ENCODE measurements at regions not wholly inside any gene's neighbourhood (a gene's known extent, or its start where the extent isn't known, plus 50 kb on each side); places are given as distances from the start of the nearest gene placed in this dataset.

DNA sequence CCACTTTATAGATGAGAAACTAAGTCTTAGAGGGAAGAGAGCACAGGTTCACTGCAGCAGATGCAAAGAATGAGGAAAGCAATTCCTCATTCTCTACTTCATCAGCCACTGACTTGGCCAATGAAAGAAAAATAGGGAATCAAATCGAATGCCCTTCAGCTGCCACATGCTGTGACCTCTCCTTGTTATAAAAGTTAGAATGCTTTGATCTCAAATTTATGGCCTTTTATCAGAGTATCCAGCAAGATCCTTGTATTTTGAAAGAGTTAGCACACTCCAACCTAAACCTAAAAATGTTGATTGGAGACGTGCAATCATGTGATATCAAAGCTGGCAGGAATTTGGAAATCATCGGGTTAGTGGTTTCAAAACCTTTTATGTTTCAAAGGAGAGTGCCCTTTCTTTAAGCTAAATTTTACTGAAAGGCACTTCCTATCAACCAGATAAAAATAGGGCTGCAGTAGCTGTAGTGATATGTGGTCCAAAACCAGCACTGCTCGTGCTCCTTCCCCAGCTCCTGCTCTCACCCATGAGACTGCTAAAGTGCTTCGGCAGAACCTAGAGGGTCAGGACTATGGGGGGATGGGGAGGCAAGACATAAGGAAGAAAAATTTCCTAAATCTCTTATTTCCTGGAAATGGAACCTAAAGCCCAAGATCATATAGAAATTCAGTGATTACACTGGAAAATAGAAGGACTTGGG lies 617.0 kb downstream of the PYDC2 start:
- H3K27me3 ChIP-seq (ENCODE audit: control insufficient read depth in 1 of 2, insufficient read depth in 2 of 2, low read length in 2 of 2) = no peaks in the 10 kb centered on the region

DNA sequence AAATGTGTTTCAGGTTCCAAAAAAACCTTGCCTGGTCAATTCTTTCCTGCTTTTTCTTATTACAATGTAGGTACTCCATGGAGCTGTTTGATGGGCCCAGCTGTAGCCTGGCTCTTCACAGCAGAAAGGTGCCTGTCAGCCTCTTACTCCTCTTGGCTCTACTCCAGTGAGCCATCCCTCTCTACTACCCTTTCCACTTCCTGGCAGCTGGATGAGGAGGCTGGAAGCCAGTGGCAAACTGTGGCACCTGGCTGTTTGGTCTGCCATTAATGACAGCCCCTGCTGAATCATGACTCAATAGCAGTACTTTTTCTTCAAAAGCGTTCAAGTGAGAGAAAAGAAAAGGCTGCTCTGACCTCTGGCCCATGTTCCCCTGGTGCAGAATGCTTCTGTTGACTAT lies 618.1 kb downstream of the PYDC2 start:
- Histone ChIP-seq H3K4me1 (ENCODE audit: insufficient read depth, low read length) (no peaks in the 10 kb centered on the region), H3K4me3 (ENCODE audit: low read length) (no peak overlapping the region), H3K27ac (ENCODE audit: low read depth in 1 of 2, low read length in 2 of 2) (no peak overlapping the region), H3K36me3 (ENCODE audit: insufficient read depth, low read length) (no peaks in the 10 kb centered on the region), H3K27me3 (ENCODE audit: control insufficient read depth in 1 of 2, insufficient read depth in 2 of 2, low read length in 2 of 2) (no peaks in the 10 kb centered on the region), H3K9me3 (ENCODE audit: control insufficient read depth in 1 of 2, insufficient read depth in 1 of 2, low read length in 2 of 2) (no peaks in the 10 kb centered on the region)
- no peak overlapping the region for H3K27ac Mint-ChIP-seq
- no peaks in the 10 kb centered on the region for H3K27me3 Mint-ChIP-seq
- CTCF ChIA-PET = no interaction called here
- H3K9me3 Mint-ChIP-seq = peaks cover 2% of the 10 kb centered on the region
- no peak for DNase-seq
- no peak overlapping the region for H3K4me3 Mint-ChIP-seq
- intact Hi-C loops (cut with DNase I, micrococcal nuclease) = no loop called here
- POLR2A ChIA-PET = no interaction called here
- H3K4me1 Mint-ChIP-seq (ENCODE audit: low read depth) = no peaks in the 10 kb centered on the region
- no peaks in the 10 kb centered on the region for H3K36me3 Mint-ChIP-seq (ENCODE audit: low read depth)
- TF ChIP-seq, protein P1, sequence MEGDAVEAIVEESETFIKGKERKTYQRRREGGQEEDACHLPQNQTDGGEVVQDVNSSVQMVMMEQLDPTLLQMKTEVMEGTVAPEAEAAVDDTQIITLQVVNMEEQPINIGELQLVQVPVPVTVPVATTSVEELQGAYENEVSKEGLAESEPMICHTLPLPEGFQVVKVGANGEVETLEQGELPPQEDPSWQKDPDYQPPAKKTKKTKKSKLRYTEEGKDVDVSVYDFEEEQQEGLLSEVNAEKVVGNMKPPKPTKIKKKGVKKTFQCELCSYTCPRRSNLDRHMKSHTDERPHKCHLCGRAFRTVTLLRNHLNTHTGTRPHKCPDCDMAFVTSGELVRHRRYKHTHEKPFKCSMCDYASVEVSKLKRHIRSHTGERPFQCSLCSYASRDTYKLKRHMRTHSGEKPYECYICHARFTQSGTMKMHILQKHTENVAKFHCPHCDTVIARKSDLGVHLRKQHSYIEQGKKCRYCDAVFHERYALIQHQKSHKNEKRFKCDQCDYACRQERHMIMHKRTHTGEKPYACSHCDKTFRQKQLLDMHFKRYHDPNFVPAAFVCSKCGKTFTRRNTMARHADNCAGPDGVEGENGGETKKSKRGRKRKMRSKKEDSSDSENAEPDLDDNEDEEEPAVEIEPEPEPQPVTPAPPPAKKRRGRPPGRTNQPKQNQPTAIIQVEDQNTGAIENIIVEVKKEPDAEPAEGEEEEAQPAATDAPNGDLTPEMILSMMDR (IDR thresholded peaks at IDR 0.05) = no peak
- no peak for ATAC-seq (ENCODE audit: poor library complexity)

More for the DNA sequence above, 617.0 kb downstream of the PYDC2 start:
- intact Hi-C loops (cut with DNase I, micrococcal nuclease) = no loop called here
- H3K36me3 ChIP-seq (ENCODE audit: insufficient read depth, low read length) = no peaks in the 10 kb centered on the region
- TF ChIP-seq, protein P1 (IDR thresholded peaks at IDR 0.05) = no peak
- Mint-ChIP-seq H3K4me1 (ENCODE audit: low read depth) (no peaks in the 10 kb centered on the region), H3K27me3 (no peaks in the 10 kb centered on the region), H3K27ac (no peak overlapping the region), H3K36me3 (ENCODE audit: low read depth) (no peaks in the 10 kb centered on the region), H3K4me3 (no peak overlapping the region), H3K9me3 (peaks cover 2% of the 10 kb centered on the region)
- DNase-seq = no peak
- no peak overlapping the region for H3K4me3 ChIP-seq (ENCODE audit: low read length)
- no peak for ATAC-seq (ENCODE audit: poor library complexity)
- no peaks in the 10 kb centered on the region for H3K4me1 ChIP-seq (ENCODE audit: insufficient read depth, low read length)
- POLR2A ChIA-PET = no interaction called here
- CTCF ChIA-PET = no interaction called here
- no peak overlapping the region for H3K27ac ChIP-seq (ENCODE audit: low read depth in 1 of 2, low read length in 2 of 2)
- no peaks in the 10 kb centered on the region for H3K9me3 ChIP-seq (ENCODE audit: control insufficient read depth in 1 of 2, insufficient read depth in 1 of 2, low read length in 2 of 2)

DNA sequence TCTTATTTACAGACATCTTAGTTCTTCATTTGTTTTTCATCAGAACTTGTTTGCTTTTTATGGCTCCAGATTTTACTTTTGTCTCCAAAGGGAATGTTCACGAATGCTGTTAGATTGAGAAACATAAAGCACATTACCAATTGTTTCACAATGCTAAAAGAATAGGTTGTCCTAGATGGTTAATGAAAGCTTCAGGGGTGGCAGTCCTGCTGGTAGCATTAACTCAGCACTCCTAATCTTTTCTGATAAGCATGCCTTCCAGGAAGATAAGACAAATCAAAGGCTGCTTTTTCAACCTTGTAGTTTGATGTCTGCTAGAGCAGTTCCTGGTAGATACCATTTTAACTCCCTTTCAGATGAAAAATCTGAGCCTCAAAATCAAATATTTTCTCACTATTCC lies 619.4 kb downstream of the PYDC2 start:
- DNase-seq (no peak), ATAC-seq (ENCODE audit: poor library complexity) (no peak)
- Mint-ChIP-seq H3K27ac (no peak overlapping the region), H3K36me3 (ENCODE audit: low read depth) (no peaks in the 10 kb centered on the region), H3K4me3 (no peak overlapping the region), H3K27me3 (no peaks in the 10 kb centered on the region), H3K9me3 (peaks cover 3% of the 10 kb centered on the region), H3K4me1 (ENCODE audit: low read depth) (no peaks in the 10 kb centered on the region)
- Histone ChIP-seq H3K36me3 (ENCODE audit: insufficient read depth, low read length) (no peaks in the 10 kb centered on the region), H3K4me1 (ENCODE audit: insufficient read depth, low read length) (no peaks in the 10 kb centered on the region), H3K9me3 (ENCODE audit: control insufficient read depth in 1 of 2, insufficient read depth in 1 of 2, low read length in 2 of 2) (peaks cover 0 to 5% of the 10 kb centered on the region in 2 experiments), H3K27me3 (ENCODE audit: control insufficient read depth in 1 of 2, insufficient read depth in 2 of 2, low read length in 2 of 2) (no peaks in the 10 kb centered on the region), H3K27ac (ENCODE audit: low read depth in 1 of 2, low read length in 2 of 2) (no peak overlapping the region), H3K4me3 (ENCODE audit: low read length) (no peak overlapping the region)
- POLR2A ChIA-PET = no interaction called here
- TF ChIP-seq, protein P1 (IDR thresholded peaks at IDR 0.05) = no peak
- CTCF ChIA-PET = no interaction called here
- intact Hi-C loops (cut with DNase I, micrococcal nuclease) = no loop called here
